Lower lobe of right lung (tissue), 2 donors: ENCODE measurements at regions not wholly inside any gene's neighbourhood (a gene's known extent, or its start where the extent isn't known, plus 50 kb on each side); places are given as distances from the start of the nearest gene placed in this dataset.

Experiments used
- ATAC-seq, 2 donors: fragments of 200-7000 bp; cut with Tn5 transposase; one replicate each; pipeline ENCODE4 v1.9.1; 2020 to 2022; ENCODE audit warnings: mild to moderate bottlenecking in 2 of 2, moderate library complexity in 2 of 2
- DNase-seq: peaks from one replicate; pipeline ENCODE4 v3.0.0-alpha.2; 2020
- H3K27ac ChIP-seq: fragments of 200-600 bp; one replicate; pipeline ENCODE4 v1.8.0; 2022
- H3K27me3 ChIP-seq: fragments of 200-600 bp; one replicate; pipeline ENCODE4 v1.8.0; 2022; ENCODE audit warnings: low read depth
- H3K36me3 ChIP-seq: fragments of 200-600 bp; one replicate; pipeline ENCODE4 v1.8.0; 2022; ENCODE audit warnings: mild to moderate bottlenecking
- H3K4me1 ChIP-seq: fragments of 200-600 bp; one replicate; pipeline ENCODE4 v1.8.0; 2022
- H3K4me3 ChIP-seq: fragments of 200-600 bp; one replicate; pipeline ENCODE4 v1.8.0; 2022; ENCODE audit warnings: mild to moderate bottlenecking
- H3K9me3 ChIP-seq: fragments of 200-600 bp; one replicate; pipeline ENCODE4 v1.8.0; 2022
- CTCF ChIP-seq: fragments of 200-600 bp; IDR thresholded peaks from one replicate; pipeline ENCODE4 v1.8.0; 2022; ENCODE audit warnings: antibody characterized with exemption, mild to moderate bottlenecking
- intact Hi-C: fragments of 100-400 bp; cut with DNase I; formaldehyde crosslinking; loops from one replicate; pipeline ENCODE4 v1.11.0; 2022
- donor health status: DM: no; HTN: yes; CAD: no; lungs with severe emphysema.

- H3K27me3 ChIP-seq, result no peaks in the 10 kb centered on the region
- ATAC-seq (no peak), DNase-seq (no peak)
- H3K36me3 ChIP-seq, result no peaks in the 10 kb centered on the region
- intact Hi-C loops, result no loop called here
- no peak overlapping the region for H3K4me3 ChIP-seq
- H3K27ac ChIP-seq, result no peak overlapping the region
- H3K9me3 ChIP-seq, result no peaks in the 10 kb centered on the region
- no peaks in the 10 kb centered on the region for H3K4me1 ChIP-seq
- no peak for TF ChIP-seq CTCF
Observed at GRCh38 chr4:111890412-111890811, 254.8 kb upstream of the FAM241A start.

GRCh38 chr4:111905511-111905910 is 239.7 kb upstream of the FAM241A start:
- Histone ChIP-seq H3K9me3 (no peaks in the 10 kb centered on the region), H3K27ac (no peak overlapping the region), H3K36me3 (no peaks in the 10 kb centered on the region), H3K4me3 (no peak overlapping the region), H3K27me3 (no peaks in the 10 kb centered on the region), H3K4me1 (no peaks in the 10 kb centered on the region)
- ATAC-seq (no peak), DNase-seq (no peak)
- intact Hi-C loops, result no loop called here
- no peak for TF ChIP-seq CTCF

- DNase-seq (no peak), ATAC-seq (no peak)
- Histone ChIP-seq H3K4me3 (no peak overlapping the region), H3K27me3 (no peaks in the 10 kb centered on the region), H3K9me3 (no peaks in the 10 kb centered on the region), H3K36me3 (no peaks in the 10 kb centered on the region), H3K4me1 (no peaks in the 10 kb centered on the region), H3K27ac (no peak overlapping the region)
- intact Hi-C loops, result no loop called here
- TF ChIP-seq CTCF, result no peak
Observed at GRCh38 chr4:111919639-111920038, 225.6 kb upstream of the FAM241A start.

- Histone ChIP-seq H3K27ac (no peak overlapping the region), H3K4me1 (no peaks in the 10 kb centered on the region), H3K27me3 (no peaks in the 10 kb centered on the region), H3K36me3 (no peaks in the 10 kb centered on the region), H3K9me3 (no peaks in the 10 kb centered on the region), H3K4me3 (no peak overlapping the region)
- ATAC-seq, result no peak
- intact Hi-C loops, result no loop called here
- TF ChIP-seq CTCF, result no peak
- no peak for DNase-seq
Observed at GRCh38 chr4:111921714-111922113, 223.5 kb upstream of the FAM241A start.

- Histone ChIP-seq H3K4me3 (no peak overlapping the region), H3K9me3 (no peaks in the 10 kb centered on the region), H3K27me3 (no peaks in the 10 kb centered on the region), H3K4me1 (no peaks in the 10 kb centered on the region), H3K27ac (no peak overlapping the region), H3K36me3 (no peaks in the 10 kb centered on the region)
- ATAC-seq (no peak), DNase-seq (no peak)
- no peak for TF ChIP-seq CTCF
- intact Hi-C loops, result no loop called here
Observed at GRCh38 chr4:111923786-111924185, 221.5 kb upstream of the FAM241A start.

- H3K9me3 ChIP-seq, result no peaks in the 10 kb centered on the region
- no peaks in the 10 kb centered on the region for H3K4me1 ChIP-seq
- no peak for ATAC-seq
- DNase-seq, result no peak
- no peaks in the 10 kb centered on the region for H3K27me3 ChIP-seq
- intact Hi-C loops, result no loop called here
- no peak overlapping the region for H3K4me3 ChIP-seq
- H3K36me3 ChIP-seq, result no peaks in the 10 kb centered on the region
- TF ChIP-seq CTCF, result no peak
- H3K27ac ChIP-seq, result no peak overlapping the region
Observed at GRCh38 chr4:111924696-111925095, 220.6 kb upstream of the FAM241A start.
